CD14-positive monocyte (primary cell): ENCODE measurements at regions not wholly inside any gene's neighbourhood (a gene's known extent, or its start where the extent isn't known, plus 50 kb on each side); places are given as distances from the start of the nearest gene placed in this dataset.

Experiments
- DNase-seq, 3 donors: peaks; one replicate each; pipeline ENCODE4 v3.0.0-alpha.2; 2011 to 2022
- H2AFZ ChIP-seq: 2 replicates; pipeline ENCODE4 v1.6.0; 2012; ENCODE audit warnings: mild to moderate bottlenecking, low read depth, low read length, inconsistent platforms; ENCODE audit not compliant: insufficient read depth, poor library complexity, severe bottlenecking
- H3K27ac ChIP-seq, 2 donors: 1 replicate in 1 of 2; 2 replicates in 1 of 2; pipeline ENCODE4 v1.5.1; 2012 to 2013; ENCODE audit warnings: low read length in 2 of 2, control low read depth in 1 of 2, inconsistent platforms in 1 of 2, low read depth in 1 of 2, mild to moderate bottlenecking in 1 of 2
- H3K27me3 ChIP-seq, 2 donors: one replicate each; pipeline versions ENCODE4 v1.6.0 to v1.6.1; 2011 to 2013; ENCODE audit warnings: low read length in 2 of 2; ENCODE audit not compliant: control insufficient read depth in 2 of 2, insufficient read depth in 2 of 2
- H3K36me3 ChIP-seq, 2 donors: replicated peaks in 1 of 2; 1 replicate in 1 of 2; 2 replicates in 1 of 2; pipeline versions ENCODE4 v1.5.1 to v1.6.1; 2012 to 2013; ENCODE audit warnings: low read length in 2 of 2, control low read depth in 1 of 2, inconsistent platforms in 1 of 2, mild to moderate bottlenecking in 1 of 2; ENCODE audit not compliant: insufficient read depth in 2 of 2, control insufficient read depth in 1 of 2
- H3K4me1 ChIP-seq, 2 donors: 1 replicate in 1 of 2; 2 replicates in 1 of 2; pipeline versions ENCODE4 v1.5.1 to v1.6.1; 2012 to 2013; ENCODE audit warnings: low read length in 2 of 2, control low read depth in 1 of 2, inconsistent platforms in 1 of 2, mild to moderate bottlenecking in 1 of 2, moderate library complexity in 1 of 2; ENCODE audit not compliant: insufficient read depth in 2 of 2, control insufficient read depth in 1 of 2
- H3K4me2 ChIP-seq: replicated peaks from 2 replicates; pipeline ENCODE3; 2012; ENCODE audit warnings: low read length, moderate library complexity, mild to moderate bottlenecking; ENCODE audit not compliant: poor library complexity, severe bottlenecking; ENCODE audit errors: extremely low read depth
- H3K4me3 ChIP-seq, 3 experiments: fragments of 200-600 bp in 1 of 3; sonication (generic) in 1 of 3; replicated peaks in 1 of 3; 1 replicate in 2 of 3; 2 replicates in 1 of 3; pipeline ENCODE4 v1.5.1; 2011 to 2013; ENCODE audit warnings: low read length in 3 of 3, mild to moderate bottlenecking in 3 of 3, control low read depth in 2 of 3, low read depth in 2 of 3, inconsistent platforms in 1 of 3, moderate library complexity in 1 of 3
- H3K79me2 ChIP-seq: 2 replicates; pipeline ENCODE4 v1.6.0; 2012; ENCODE audit warnings: mild to moderate bottlenecking, control low read depth, inconsistent platforms, low read length, moderate library complexity; ENCODE audit not compliant: insufficient read depth
- H3K9ac ChIP-seq: 2 replicates; pipeline ENCODE4 v1.6.0; 2017; ENCODE audit warnings: low read length, mild to moderate bottlenecking; ENCODE audit not compliant: insufficient read depth, poor library complexity, severe bottlenecking
- H3K9me3 ChIP-seq, 2 donors: replicated peaks in 1 of 2; 1 replicate in 1 of 2; 2 replicates in 1 of 2; pipeline versions ENCODE4 v1.5.1 to v1.6.1; 2012 to 2013; ENCODE audit warnings: low read length in 2 of 2, control low read depth in 1 of 2; ENCODE audit not compliant: control insufficient read depth in 1 of 2, insufficient read depth in 1 of 2
- H4K20me1 ChIP-seq: 2 replicates; pipeline ENCODE4 v1.6.0; 2012; ENCODE audit warnings: mild to moderate bottlenecking, low read length, control low read depth, moderate library complexity; ENCODE audit not compliant: insufficient read depth
- H3K27ac Mint-ChIP-seq, 7 donors: one replicate each; pipeline ENCODE4 v1.8.0; 2020; ENCODE audit warnings: mild to moderate bottlenecking in 7 of 7, mixed read lengths in 7 of 7, moderate library complexity in 6 of 7, inconsistent platforms in 2 of 7
- H3K27me3 Mint-ChIP-seq, 3 donors: one replicate each; pipeline ENCODE4 v1.8.0; 2021 to 2022; ENCODE audit warnings: low read depth in 3 of 3, mild to moderate bottlenecking in 3 of 3, mixed read lengths in 3 of 3, moderate library complexity in 3 of 3, inconsistent platforms in 1 of 3
- H3K36me3 Mint-ChIP-seq, 2 donors: one replicate each; pipeline ENCODE4 v1.8.0; 2020; ENCODE audit warnings: mixed read lengths in 2 of 2, inconsistent platforms in 1 of 2, mild to moderate bottlenecking in 1 of 2
- H3K4me1 Mint-ChIP-seq: one replicate; pipeline ENCODE4 v1.8.0; 2020; ENCODE audit warnings: mild to moderate bottlenecking, mixed read lengths
- H3K4me3 Mint-ChIP-seq, 2 donors: one replicate each; pipeline ENCODE4 v1.8.0; 2020; ENCODE audit warnings: mild to moderate bottlenecking in 2 of 2, mixed read lengths in 2 of 2, moderate library complexity in 1 of 2
- H3K9me3 Mint-ChIP-seq, 7 donors: one replicate each; pipeline ENCODE4 v1.8.0; 2020 to 2022; ENCODE audit warnings: mixed read lengths in 7 of 7, mild to moderate bottlenecking in 6 of 7, moderate library complexity in 6 of 7, inconsistent platforms in 2 of 7
- WGBS: methylation state at CpG from one replicate; pipeline ENCODE4 v1.1.5; 2013; ENCODE audit warnings: missing lambda C conversion rate; ENCODE audit not compliant: insufficient coverage; 5-methylcytosine and 5-hydroxymethylcytosine counted together
- intact Hi-C, 2 donors: fragments of 100-400 bp; cut with micrococcal nuclease; formaldehyde crosslinking; loops; one replicate each; pipeline versions ENCODE4 v1.15.0 to v1.15.1; 2023
- TF ChIP-seq, protein P1 (sequence below): fragments of 200-600 bp; IDR thresholded peaks from one replicate; pipeline ENCODE4 v1.8.0; 2022; ENCODE audit warnings: antibody characterized with exemption, mild to moderate bottlenecking

- Mint-ChIP-seq H3K9me3 (peaks cover 0 to 6% (median 0%) of the 10 kb centered on the region in 7 donors), H3K27me3 (peaks cover 0 to 1% (median 0%) of the 10 kb centered on the region in 3 donors)
- intact Hi-C loops = no loop called here
Measured at GRCh38 chr3:143910756-143911155, 60.9 kb upstream of the DIPK2A start.

DNA sequence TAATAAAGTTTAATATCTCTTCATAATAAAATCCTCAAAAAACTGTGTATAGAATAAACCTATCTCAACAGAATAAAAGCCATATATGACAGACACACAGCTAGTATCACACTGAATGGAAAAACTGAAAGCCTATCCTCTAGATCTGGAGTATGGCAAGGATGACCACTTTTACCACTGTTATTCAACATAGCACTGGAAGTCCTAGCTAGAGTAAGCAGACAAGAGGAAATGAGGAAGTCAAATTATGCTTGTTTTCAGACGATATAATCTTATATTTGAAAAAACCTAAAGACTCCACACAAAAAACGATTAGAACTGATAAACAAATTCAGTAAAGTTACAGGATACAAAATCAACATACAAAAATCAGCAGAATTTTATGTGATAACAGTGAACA lies 57.4 kb upstream of the DIPK2A start:
- Mint-ChIP-seq H3K27ac (no peak overlapping the region), H3K4me3 (no peak overlapping the region), H3K36me3 (no peaks in the 10 kb centered on the region), H3K27me3 (peaks cover 0 to 2% (median 0%) of the 10 kb centered on the region in 3 donors), H3K9me3 (peaks cover 0 to 5% (median 0%) of the 10 kb centered on the region in 7 donors), H3K4me1 (peaks cover 2% of the 10 kb centered on the region)
- Histone ChIP-seq H3K27me3 (no peaks in the 10 kb centered on the region), H3K9ac (no peak overlapping the region), H3K27ac (no peak overlapping the region), H3K4me1 (no peaks in the 10 kb centered on the region), H3K9me3 (no peaks in the 10 kb centered on the region), H3K4me2 (no peak overlapping the region), H2AFZ (no peak overlapping the region), H3K36me3 (no peaks in the 10 kb centered on the region), H3K4me3 (no peak overlapping the region), H3K79me2 (no peaks in the 10 kb centered on the region), H4K20me1 (no peaks in the 10 kb centered on the region)
- peak in 1 of 3 donors; percentile 10 for DNase-seq
- intact Hi-C loops = no loop called here
- no CpG with 5 or more reads among the region's 2 CpGs for WGBS
- TF ChIP-seq, protein P1, sequence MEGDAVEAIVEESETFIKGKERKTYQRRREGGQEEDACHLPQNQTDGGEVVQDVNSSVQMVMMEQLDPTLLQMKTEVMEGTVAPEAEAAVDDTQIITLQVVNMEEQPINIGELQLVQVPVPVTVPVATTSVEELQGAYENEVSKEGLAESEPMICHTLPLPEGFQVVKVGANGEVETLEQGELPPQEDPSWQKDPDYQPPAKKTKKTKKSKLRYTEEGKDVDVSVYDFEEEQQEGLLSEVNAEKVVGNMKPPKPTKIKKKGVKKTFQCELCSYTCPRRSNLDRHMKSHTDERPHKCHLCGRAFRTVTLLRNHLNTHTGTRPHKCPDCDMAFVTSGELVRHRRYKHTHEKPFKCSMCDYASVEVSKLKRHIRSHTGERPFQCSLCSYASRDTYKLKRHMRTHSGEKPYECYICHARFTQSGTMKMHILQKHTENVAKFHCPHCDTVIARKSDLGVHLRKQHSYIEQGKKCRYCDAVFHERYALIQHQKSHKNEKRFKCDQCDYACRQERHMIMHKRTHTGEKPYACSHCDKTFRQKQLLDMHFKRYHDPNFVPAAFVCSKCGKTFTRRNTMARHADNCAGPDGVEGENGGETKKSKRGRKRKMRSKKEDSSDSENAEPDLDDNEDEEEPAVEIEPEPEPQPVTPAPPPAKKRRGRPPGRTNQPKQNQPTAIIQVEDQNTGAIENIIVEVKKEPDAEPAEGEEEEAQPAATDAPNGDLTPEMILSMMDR = no peak

More at GRCh38 chr3:143910756-143911155, 60.9 kb upstream of the DIPK2A start:
- no peaks in the 10 kb centered on the region for H3K27me3 ChIP-seq
- TF ChIP-seq, protein P1 = no peak
- H3K4me1 ChIP-seq = no peaks in the 10 kb centered on the region
- H3K27ac ChIP-seq = no peak overlapping the region
- H3K4me2 ChIP-seq = no peak overlapping the region
- H3K4me3 Mint-ChIP-seq = no peak overlapping the region
- no peaks in the 10 kb centered on the region for H3K36me3 Mint-ChIP-seq
- H3K79me2 ChIP-seq = no peaks in the 10 kb centered on the region
- H3K4me1 Mint-ChIP-seq = peaks cover 2% of the 10 kb centered on the region
- no peak overlapping the region for H3K9ac ChIP-seq
- H3K9me3 ChIP-seq = no peaks in the 10 kb centered on the region
- H2AFZ ChIP-seq = no peak overlapping the region
- H4K20me1 ChIP-seq = no peaks in the 10 kb centered on the region
- no peak for DNase-seq
- no peaks in the 10 kb centered on the region for H3K36me3 ChIP-seq
- no peak overlapping the region for H3K4me3 ChIP-seq
- H3K27ac Mint-ChIP-seq = no peak overlapping the region
